KBM-7 (cell line): ENCODE measurements at regions not wholly inside any gene's neighbourhood (a gene's known extent, or its start where the extent isn't known, plus 50 kb on each side); places are given as distances from the start of the nearest gene placed in this dataset.

Source experiments
- DNase-seq: peaks from one replicate; pipeline ENCODE4 v3.0.0-alpha.2; 2015
- in situ Hi-C: fragments of 300-500 bp; cut with MboI; formaldehyde crosslinking; loops from 2 replicates; pipeline ENCODE4 v1.14.3; 2020; ENCODE audit warnings: low sequenced_read_pairs, low pct_unique_long_range_greater_than_20kb, mixed read lengths

GRCh38 chr21:16678429-16679160 is 834.2 kb upstream of the CXADR start:
- in situ Hi-C loops = no loop called here

GRCh38 chr21:16695074-16695473 is 817.8 kb upstream of the CXADR start:
- no peak for DNase-seq
- in situ Hi-C loops = no loop called here

More at GRCh38 chr21:16678429-16679160, 834.2 kb upstream of the CXADR start:
- no peak for DNase-seq

GRCh38 chr21:16707274-16707673 is 805.6 kb upstream of the CXADR start:
- DNase-seq = no peak
- in situ Hi-C loops = no loop called here

GRCh38 chr21:16708101-16708835 is 804.6 kb upstream of the CXADR start:
- in situ Hi-C loops = no loop called here
- DNase-seq = no peak

GRCh38 chr21:16709866-16710550 is 802.8 kb upstream of the CXADR start:
- DNase-seq = no peak
- in situ Hi-C loops = no loop called here

GRCh38 chr21:16711757-16712156 is 801.1 kb upstream of the CXADR start:
- DNase-seq = no peak
- in situ Hi-C loops = no loop called here

- in situ Hi-C loops = no loop called here
- no peak for DNase-seq
Observed at GRCh38 chr21:16713331-16714117, 799.3 kb upstream of the CXADR start.

GRCh38 chr21:16740511-16740910 is 772.3 kb upstream of the CXADR start:
- DNase-seq = no peak
- in situ Hi-C loops = no loop called here

GRCh38 chr21:16741141-16741665 is 771.6 kb upstream of the CXADR start:
- in situ Hi-C loops = no loop called here
- DNase-seq = no peak

- DNase-seq = no peak
- in situ Hi-C loops = no loop called here
Observed at GRCh38 chr21:16742131-16742641, 770.7 kb upstream of the CXADR start.

GRCh38 chr21:16742741-16743140 is 770.1 kb upstream of the CXADR start:
- in situ Hi-C loops = no loop called here
- DNase-seq = no peak

- no peak for DNase-seq
- in situ Hi-C loops = no loop called here
Observed at GRCh38 chr21:16743317-16743716, 769.5 kb upstream of the CXADR start.

- in situ Hi-C loops = no loop called here
Observed at GRCh38 chr21:16750926-16751325, 761.9 kb upstream of the CXADR start.

GRCh38 chr21:16751695-16752474 is 761.0 kb upstream of the CXADR start:
- in situ Hi-C loops = no loop called here
- DNase-seq = no peak

More at GRCh38 chr21:16750926-16751325, 761.9 kb upstream of the CXADR start:
- no peak for DNase-seq

GRCh38 chr21:16752475-16752857 is 760.4 kb upstream of the CXADR start:
- DNase-seq = no peak
- in situ Hi-C loops = no loop called here

- in situ Hi-C loops = no loop called here
- DNase-seq = no peak
Observed at GRCh38 chr21:16755061-16755460, 757.8 kb upstream of the CXADR start.

GRCh38 chr21:16767201-16767600 is 745.6 kb upstream of the CXADR start:
- in situ Hi-C loops = no loop called here
- DNase-seq = no peak

GRCh38 chr21:16768096-16768495 is 744.7 kb upstream of the CXADR start:
- in situ Hi-C loops = no loop called here
- no peak for DNase-seq
